ENCODE measurements at regions not wholly inside any gene's neighbourhood (a gene's known extent, or its start where the extent isn't known, plus 50 kb on each side); places are given as distances from the start of the nearest gene placed in this dataset.

- no peak for TF ChIP-seq HDAC2 (IDR thresholded peaks at IDR 0.05; ENCODE audit: borderline replicate concordance in 1 of 2, low read depth in 2 of 2, low read length in 2 of 2)
- no peak for TF ChIP-seq GTF2F1 (IDR thresholded peaks at IDR 0.05; ENCODE audit: borderline replicate concordance, low read depth, low read length)
- TF ChIP-seq GABPA (IDR thresholded peaks at IDR 0.05; ENCODE audit: borderline replicate concordance, insufficient read depth, low read length), result no peak
- no peak for TF ChIP-seq CTCF (IDR thresholded peaks at IDR 0.05; ENCODE audit: control extremely low read depth in 1 of 3, insufficient read depth in 1 of 3, low read depth in 1 of 3, low read length in 3 of 3)
- TF ChIP-seq POU5F1 (IDR thresholded peaks at IDR 0.05; ENCODE audit: low read depth, low read length), result no peak
These were observed 412.8 kb upstream of the LYPLAL1 start for GRCh38 chr1:218760601-218761570.
